ENCODE measurements at regions not wholly inside any gene's neighbourhood (a gene's known extent, or its start where the extent isn't known, plus 50 kb on each side); places are given as distances from the start of the nearest gene placed in this dataset.

DNA sequence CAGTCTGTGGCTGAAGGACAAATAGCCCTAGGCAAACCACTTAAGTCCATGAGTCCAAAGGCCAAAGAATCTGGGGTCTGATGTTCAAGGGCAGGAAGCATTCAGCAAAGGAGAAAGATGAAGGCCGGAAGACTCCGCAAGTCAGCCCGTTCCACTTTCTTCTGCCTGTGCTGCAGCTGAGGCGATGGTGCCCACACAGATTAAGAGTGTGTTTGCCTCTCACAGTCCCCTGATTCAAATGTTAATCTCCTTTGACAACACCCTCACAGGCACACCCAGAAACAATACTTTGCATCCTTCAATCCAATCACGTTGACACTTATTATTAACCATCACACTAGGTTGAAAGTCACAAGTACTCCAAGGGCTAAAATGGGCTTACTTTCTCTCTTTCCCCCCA lies 605.4 kb upstream of the GNPDA2 start:
- H3K36me3 ChIP-seq (ENCODE audit: control insufficient read depth, insufficient read depth, low read length) = no peaks in the 10 kb centered on the region
- intact Hi-C loops (cut with micrococcal nuclease; ENCODE audit: unreplicated experiment) = no loop called here
- Mint-ChIP-seq H3K4me3 (ENCODE audit: unreplicated experiment) (no peak overlapping the region), H3K27me3 (ENCODE audit: insufficient read depth, unreplicated experiment) (no peaks in the 10 kb centered on the region), H3K9me3 (ENCODE audit: unreplicated experiment) (no peaks in the 10 kb centered on the region), H3K4me1 (ENCODE audit: low read depth, unreplicated experiment) (no peaks in the 10 kb centered on the region), H3K27ac (ENCODE audit: unreplicated experiment) (no peak overlapping the region), H3K36me3 (ENCODE audit: insufficient read depth, unreplicated experiment) (no peaks in the 10 kb centered on the region)
- no peaks in the 10 kb centered on the region for H3K27me3 ChIP-seq (replicated peaks; ENCODE audit: control insufficient read depth, insufficient read depth, low read length)
- ChIA-PET POLR2A (no interaction called here), CTCF (no interaction called here)
- BruUV-seq (replicated peaks) = no TSS peak
- H3K9me3 ChIP-seq = no peaks in the 10 kb centered on the region
- TF ChIP-seq, protein P1, sequence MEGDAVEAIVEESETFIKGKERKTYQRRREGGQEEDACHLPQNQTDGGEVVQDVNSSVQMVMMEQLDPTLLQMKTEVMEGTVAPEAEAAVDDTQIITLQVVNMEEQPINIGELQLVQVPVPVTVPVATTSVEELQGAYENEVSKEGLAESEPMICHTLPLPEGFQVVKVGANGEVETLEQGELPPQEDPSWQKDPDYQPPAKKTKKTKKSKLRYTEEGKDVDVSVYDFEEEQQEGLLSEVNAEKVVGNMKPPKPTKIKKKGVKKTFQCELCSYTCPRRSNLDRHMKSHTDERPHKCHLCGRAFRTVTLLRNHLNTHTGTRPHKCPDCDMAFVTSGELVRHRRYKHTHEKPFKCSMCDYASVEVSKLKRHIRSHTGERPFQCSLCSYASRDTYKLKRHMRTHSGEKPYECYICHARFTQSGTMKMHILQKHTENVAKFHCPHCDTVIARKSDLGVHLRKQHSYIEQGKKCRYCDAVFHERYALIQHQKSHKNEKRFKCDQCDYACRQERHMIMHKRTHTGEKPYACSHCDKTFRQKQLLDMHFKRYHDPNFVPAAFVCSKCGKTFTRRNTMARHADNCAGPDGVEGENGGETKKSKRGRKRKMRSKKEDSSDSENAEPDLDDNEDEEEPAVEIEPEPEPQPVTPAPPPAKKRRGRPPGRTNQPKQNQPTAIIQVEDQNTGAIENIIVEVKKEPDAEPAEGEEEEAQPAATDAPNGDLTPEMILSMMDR (IDR thresholded peaks at IDR 0.05; ENCODE audit: insufficient read depth in 1 of 2, low read depth in 1 of 2, low read length in 1 of 2, severe bottlenecking in 1 of 2, unreplicated experiment in 1 of 2) = no peak
- no peak for DNase-seq
- no peak overlapping the region for H3K4me3 ChIP-seq (ENCODE audit: low read depth, low read length)
- no peaks in the 10 kb centered on the region for H3K4me1 ChIP-seq

DNA sequence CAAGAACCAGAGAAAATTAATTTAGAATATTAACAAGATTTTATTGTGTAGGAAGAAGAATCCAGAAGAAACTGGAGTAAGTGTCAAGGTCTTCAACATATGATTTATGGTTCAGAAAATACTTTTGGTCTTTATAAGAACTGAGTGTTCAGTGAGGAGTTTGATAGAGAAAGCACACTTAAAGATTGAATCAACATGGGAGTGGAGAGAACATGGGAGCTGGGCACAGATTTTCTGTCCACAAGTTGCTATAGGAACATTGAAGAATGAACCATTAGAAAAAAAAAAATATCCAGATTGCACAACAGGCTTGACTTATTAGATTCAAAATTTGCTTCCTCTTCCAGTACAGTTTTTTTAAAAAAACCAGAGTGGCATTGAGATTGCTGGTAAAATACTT lies 601.2 kb upstream of the GNPDA2 start:
- no peak overlapping the region for H3K4me3 Mint-ChIP-seq (ENCODE audit: unreplicated experiment)
- no peak overlapping the region for H3K4me3 ChIP-seq (ENCODE audit: low read depth, low read length)
- H3K9me3 ChIP-seq = no peaks in the 10 kb centered on the region
- CTCF ChIA-PET = no interaction called here
- H3K9me3 Mint-ChIP-seq (ENCODE audit: unreplicated experiment) = no peaks in the 10 kb centered on the region
- no peaks in the 10 kb centered on the region for H3K4me1 Mint-ChIP-seq (ENCODE audit: low read depth, unreplicated experiment)
- H3K36me3 Mint-ChIP-seq (ENCODE audit: insufficient read depth, unreplicated experiment) = no peaks in the 10 kb centered on the region
- POLR2A ChIA-PET = no interaction called here
- H3K27me3 ChIP-seq (replicated peaks; ENCODE audit: control insufficient read depth, insufficient read depth, low read length) = no peaks in the 10 kb centered on the region
- TF ChIP-seq, protein P1 (IDR thresholded peaks at IDR 0.05; ENCODE audit: insufficient read depth in 1 of 2, low read depth in 1 of 2, low read length in 1 of 2, severe bottlenecking in 1 of 2, unreplicated experiment in 1 of 2) = no peak
- H3K27me3 Mint-ChIP-seq (ENCODE audit: insufficient read depth, unreplicated experiment) = no peaks in the 10 kb centered on the region
- H3K27ac Mint-ChIP-seq (ENCODE audit: unreplicated experiment) = no peak overlapping the region
- no peak for DNase-seq
- intact Hi-C loops (cut with micrococcal nuclease; ENCODE audit: unreplicated experiment) = no loop called here
- H3K36me3 ChIP-seq (ENCODE audit: control insufficient read depth, insufficient read depth, low read length) = no peaks in the 10 kb centered on the region
- no TSS peak for BruUV-seq (replicated peaks)
- no peaks in the 10 kb centered on the region for H3K4me1 ChIP-seq

DNA sequence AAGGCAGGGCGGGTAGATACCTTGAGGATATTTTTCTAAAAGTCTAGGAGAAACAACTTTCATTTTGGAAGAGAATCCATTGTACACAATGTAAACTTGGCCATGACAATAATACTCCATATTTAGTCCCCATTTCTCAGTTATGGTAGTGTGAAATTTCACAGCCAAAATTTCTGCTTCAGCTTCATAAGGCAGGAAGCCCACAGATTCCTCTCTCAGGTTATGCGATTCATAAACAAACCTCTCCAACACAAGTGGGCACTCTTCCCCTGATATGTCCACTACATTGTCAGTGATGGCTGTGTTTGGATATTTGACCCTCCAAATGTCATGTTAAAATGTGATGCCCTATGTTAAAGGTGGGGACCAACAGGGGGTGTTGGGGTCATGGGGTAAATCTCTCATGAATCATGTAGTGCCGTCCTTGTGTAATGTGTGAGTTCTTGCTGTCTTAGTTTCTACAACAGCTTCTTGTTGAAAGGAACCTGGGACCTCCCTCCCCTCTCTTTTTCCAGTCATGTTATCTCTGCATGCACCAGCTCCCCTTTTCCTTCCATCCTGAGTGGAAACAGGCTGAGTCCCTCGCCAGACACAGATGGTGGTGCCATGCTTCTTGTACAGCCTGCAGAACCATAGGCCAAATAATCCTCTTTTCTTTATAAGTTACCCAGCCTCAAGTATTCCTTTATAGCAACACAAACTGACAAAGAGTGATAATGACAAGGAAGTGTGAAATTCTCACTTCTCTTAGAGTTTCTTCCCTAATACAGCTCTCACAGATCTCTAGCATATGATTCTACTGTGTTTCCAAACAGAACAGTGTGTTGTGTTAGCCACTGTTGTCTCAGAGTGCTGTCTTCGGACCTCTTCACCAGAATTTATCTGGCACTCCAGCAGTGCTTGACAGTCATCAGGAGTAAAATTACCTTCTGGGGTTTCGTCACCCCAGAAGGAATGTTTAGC lies 598.4 kb upstream of the GNPDA2 start:
- Mint-ChIP-seq H3K4me3 (ENCODE audit: unreplicated experiment) (no peak overlapping the region), H3K27me3 (ENCODE audit: insufficient read depth, unreplicated experiment) (peaks cover 3% of the 10 kb centered on the region), H3K36me3 (ENCODE audit: insufficient read depth, unreplicated experiment) (no peaks in the 10 kb centered on the region), H3K27ac (ENCODE audit: unreplicated experiment) (no peak overlapping the region), H3K9me3 (ENCODE audit: unreplicated experiment) (no peaks in the 10 kb centered on the region), H3K4me1 (ENCODE audit: low read depth, unreplicated experiment) (no peaks in the 10 kb centered on the region)
- TF ChIP-seq, protein P1 (IDR thresholded peaks at IDR 0.05; ENCODE audit: insufficient read depth in 1 of 2, low read depth in 1 of 2, low read length in 1 of 2, severe bottlenecking in 1 of 2, unreplicated experiment in 1 of 2) = no peak
- intact Hi-C loops (cut with micrococcal nuclease; ENCODE audit: unreplicated experiment) = no loop called here
- no TSS peak for BruUV-seq (replicated peaks)
- Histone ChIP-seq H3K9me3 (no peaks in the 10 kb centered on the region), H3K4me1 (no peaks in the 10 kb centered on the region), H3K27me3 (replicated peaks; ENCODE audit: control insufficient read depth, insufficient read depth, low read length) (no peaks in the 10 kb centered on the region), H3K4me3 (ENCODE audit: low read depth, low read length) (no peak overlapping the region), H3K36me3 (ENCODE audit: control insufficient read depth, insufficient read depth, low read length) (no peaks in the 10 kb centered on the region)
- DNase-seq = no peak
- CTCF ChIA-PET = no interaction called here
- POLR2A ChIA-PET = no interaction called here

Measured in Caco-2 (cell line).